Activated T-cell treated with anti-CD3 and anti-CD28 coated beads, Interleukin-2, amount 50 U/mL, for 24 hours (primary cell): ENCODE measurements at regions not wholly inside any gene's neighbourhood (a gene's known extent, or its start where the extent isn't known, plus 50 kb on each side); places are given as distances from the start of the nearest gene placed in this dataset.
"Not testable (repeated sequence)": the region's sequence is repeated elsewhere in the genome, so short reads cannot be mapped to it uniquely, and the experiment has no call there.

Experiments used
- DNase-seq: peaks from one replicate; pipeline ENCODE4 v3.0.0-alpha.2; 2020
- H3K27ac Mint-ChIP-seq: 2 replicates; pipeline ENCODE4 v1.8.0; 2020; ENCODE audit warnings: mild to moderate bottlenecking, mixed read lengths
- H3K27me3 Mint-ChIP-seq: 2 replicates; pipeline ENCODE4 v1.8.0; 2020; ENCODE audit warnings: mixed read lengths
- H3K36me3 Mint-ChIP-seq: 2 replicates; pipeline ENCODE4 v1.8.0; 2020; ENCODE audit warnings: low read depth, mixed read lengths
- H3K4me1 Mint-ChIP-seq: 2 replicates; pipeline ENCODE4 v1.8.0; 2020; ENCODE audit warnings: low read depth, mixed read lengths
- H3K4me3 Mint-ChIP-seq: 2 replicates; pipeline ENCODE4 v1.8.0; 2020; ENCODE audit warnings: mild to moderate bottlenecking, moderate library complexity, mixed read lengths
- H3K9me3 Mint-ChIP-seq: 2 replicates; pipeline ENCODE4 v1.8.0; 2020; ENCODE audit warnings: mixed read lengths

DNA sequence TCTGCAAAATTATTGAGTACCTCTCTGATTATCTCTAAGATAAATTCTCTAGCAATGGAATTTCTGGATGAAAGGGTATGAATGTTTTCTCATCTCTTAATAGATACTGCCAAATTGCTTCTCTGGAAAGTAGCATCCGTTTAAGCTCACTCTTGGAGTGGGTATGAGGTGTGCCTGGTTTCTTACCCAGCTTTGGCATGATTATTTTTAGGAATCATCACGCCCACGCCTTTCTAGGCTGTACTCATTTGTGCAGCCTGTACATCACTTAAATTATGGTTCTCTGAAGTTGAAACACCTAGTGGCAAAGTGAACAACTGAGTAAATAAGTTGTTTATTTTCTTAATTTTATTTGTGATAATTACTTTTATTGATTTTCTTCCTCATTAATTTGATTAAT is 156.5 kb upstream of the IL12B start:
- Mint-ChIP-seq H3K27ac (no peak overlapping the region), H3K9me3 (no peaks in the 10 kb centered on the region), H3K36me3 (no peaks in the 10 kb centered on the region), H3K4me1 (no peaks in the 10 kb centered on the region), H3K27me3 (peaks cover 2% of the 10 kb centered on the region), H3K4me3 (no peak overlapping the region)
- DNase-seq = no peak

DNA sequence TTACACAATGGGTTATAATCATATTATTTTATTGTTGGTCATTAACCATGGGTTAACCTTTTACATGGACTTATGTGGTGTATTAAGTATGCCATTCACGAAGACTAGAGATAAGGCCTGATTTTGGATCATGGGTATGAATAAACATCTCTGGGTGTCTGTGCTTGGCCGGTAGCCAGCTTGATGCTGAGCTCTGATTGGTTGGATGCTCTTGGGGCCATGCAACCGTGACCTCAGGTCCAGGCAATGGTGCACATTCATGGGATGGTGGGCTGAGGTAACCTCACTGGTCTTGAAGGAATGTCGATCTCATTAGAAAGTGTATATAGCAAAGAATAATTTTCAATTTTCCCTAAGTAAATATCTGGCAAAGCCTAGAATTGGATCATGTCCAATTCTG is 158.2 kb upstream of the IL12B start:
- Mint-ChIP-seq H3K36me3 (no peaks in the 10 kb centered on the region), H3K9me3 (no peaks in the 10 kb centered on the region), H3K27ac (no peak overlapping the region), H3K4me1 (no peaks in the 10 kb centered on the region), H3K27me3 (no peaks in the 10 kb centered on the region), H3K4me3 (no peak overlapping the region)
- no peak for DNase-seq

DNA sequence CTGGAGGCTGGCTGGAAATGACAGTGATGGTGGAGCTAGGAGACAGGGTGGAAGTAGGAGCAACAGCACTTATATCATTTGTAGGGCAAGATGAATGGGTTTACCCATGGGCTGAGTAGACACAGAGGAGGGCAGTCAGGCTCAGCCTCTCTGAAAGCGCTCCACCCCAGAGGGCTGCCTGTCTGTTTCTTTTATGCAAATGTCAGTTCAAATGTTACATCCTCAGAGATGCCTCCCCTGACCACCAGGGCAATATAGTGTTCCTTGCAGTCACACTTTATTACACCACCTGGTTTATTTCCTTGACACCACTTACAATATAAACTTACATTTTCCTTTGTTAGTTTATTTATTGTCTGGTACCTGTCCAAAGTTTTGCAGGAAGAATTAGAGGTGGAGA is 159.5 kb upstream of the IL12B start:
- Mint-ChIP-seq H3K27me3 (peaks cover 2% of the 10 kb centered on the region), H3K4me1 (no peaks in the 10 kb centered on the region), H3K36me3 (no peaks in the 10 kb centered on the region), H3K9me3 (no peaks in the 10 kb centered on the region), H3K4me3 (no peak overlapping the region), H3K27ac (no peak overlapping the region)
- DNase-seq = no peak

DNA sequence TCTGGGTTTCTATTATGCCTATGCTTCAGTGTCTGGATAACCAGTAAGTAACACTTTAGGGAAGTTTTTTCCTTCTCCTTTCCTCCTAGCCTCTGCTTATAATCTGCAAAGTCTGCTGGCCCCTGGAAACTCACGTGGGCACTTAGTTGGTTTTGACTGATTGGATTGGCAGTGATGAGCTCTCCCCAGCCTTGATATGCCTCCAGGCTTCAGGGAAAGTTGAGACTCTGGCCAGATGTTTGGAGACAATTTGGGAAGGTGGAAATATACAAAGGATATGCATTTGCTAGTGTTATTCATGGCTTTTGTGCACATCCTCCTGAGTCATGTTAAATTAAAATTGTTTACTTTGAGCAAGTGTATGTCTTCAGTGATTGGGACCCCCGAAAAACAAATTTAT is 160.2 kb upstream of the IL12B start:
- peaks cover 2% of the 10 kb centered on the region for H3K27me3 Mint-ChIP-seq
- no peak overlapping the region for H3K4me3 Mint-ChIP-seq
- H3K36me3 Mint-ChIP-seq = no peaks in the 10 kb centered on the region
- no peaks in the 10 kb centered on the region for H3K4me1 Mint-ChIP-seq
- no peak for DNase-seq
- H3K9me3 Mint-ChIP-seq = no peaks in the 10 kb centered on the region
- H3K27ac Mint-ChIP-seq = no peak overlapping the region

DNA sequence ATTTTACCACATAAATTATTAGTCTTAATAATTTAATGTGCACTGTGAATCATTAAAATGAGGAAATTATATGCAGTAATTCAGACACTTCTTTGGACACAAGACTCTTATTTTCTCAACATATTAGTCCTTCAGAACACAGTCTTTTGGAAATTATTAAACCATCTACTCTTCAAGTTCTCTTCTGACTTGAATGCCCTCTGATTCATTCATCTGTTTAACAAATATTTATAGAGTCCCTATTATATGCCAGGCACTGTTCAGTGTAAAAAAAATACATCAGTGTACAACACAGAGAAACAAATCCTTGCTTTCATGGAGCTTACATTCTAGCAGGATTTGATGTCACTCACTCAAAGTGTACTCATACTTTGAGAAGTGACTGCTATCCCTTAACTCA is 163.4 kb upstream of the IL12B start:
- H3K27me3 Mint-ChIP-seq = peaks cover 2% of the 10 kb centered on the region
- H3K4me1 Mint-ChIP-seq = no peaks in the 10 kb centered on the region
- H3K9me3 Mint-ChIP-seq = no peaks in the 10 kb centered on the region
- no peak for DNase-seq
- no peak overlapping the region for H3K27ac Mint-ChIP-seq
- no peak overlapping the region for H3K4me3 Mint-ChIP-seq
- no peaks in the 10 kb centered on the region for H3K36me3 Mint-ChIP-seq

DNA sequence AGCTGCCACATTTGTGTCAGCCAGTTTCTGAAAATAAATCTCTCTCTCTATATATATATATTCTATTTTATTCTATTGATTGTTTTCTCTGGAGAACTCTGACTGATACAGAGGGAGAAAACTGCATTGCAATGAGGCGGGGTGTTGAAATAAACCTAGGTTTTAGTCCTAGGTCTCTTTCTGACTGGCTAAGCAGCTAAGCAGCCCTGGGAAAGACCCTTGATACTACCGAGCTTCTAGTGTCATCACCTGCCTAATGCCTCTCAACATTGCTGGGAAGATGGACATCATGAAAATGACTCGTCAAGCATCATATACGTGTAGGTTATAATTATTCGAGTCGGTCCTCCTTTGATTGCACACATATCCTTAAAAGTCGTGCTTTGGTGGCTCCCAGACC is 166.5 kb upstream of the IL12B start:
- H3K4me1 Mint-ChIP-seq = no peaks in the 10 kb centered on the region

DNA sequence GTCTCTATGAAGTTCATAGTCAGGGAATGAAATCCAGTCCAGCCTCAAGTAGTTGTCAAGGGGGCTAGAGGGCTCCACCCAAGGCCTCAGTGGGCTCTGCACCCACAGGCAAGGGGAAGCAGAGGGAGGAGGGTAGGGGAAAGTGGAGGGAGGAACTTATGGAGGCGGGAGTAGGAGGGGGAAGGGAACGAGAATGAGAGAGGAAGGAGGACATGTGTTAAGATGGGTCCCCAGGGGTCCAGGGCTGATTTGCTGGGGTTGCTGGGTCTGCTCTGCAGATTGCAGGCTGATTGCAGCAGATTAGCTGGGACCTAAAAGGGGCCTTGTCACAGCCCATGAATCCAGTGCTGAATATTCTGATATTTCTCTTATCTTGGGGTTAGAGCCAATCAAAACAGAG is 166.9 kb upstream of the IL12B start:
- Mint-ChIP-seq H3K36me3 (no peaks in the 10 kb centered on the region), H3K4me3 (no peak overlapping the region), H3K27me3 (peaks cover 2% of the 10 kb centered on the region), H3K4me1 (no peaks in the 10 kb centered on the region), H3K9me3 (peaks cover 2% of the 10 kb centered on the region), H3K27ac (no peak overlapping the region)
- DNase-seq = no peak

More for the DNA sequence above, 166.5 kb upstream of the IL12B start:
- Mint-ChIP-seq H3K27ac (no peak overlapping the region), H3K36me3 (no peaks in the 10 kb centered on the region), H3K27me3 (peaks cover 2% of the 10 kb centered on the region), H3K4me3 (no peak overlapping the region), H3K9me3 (peaks cover 2% of the 10 kb centered on the region)
- DNase-seq = no peak

DNA sequence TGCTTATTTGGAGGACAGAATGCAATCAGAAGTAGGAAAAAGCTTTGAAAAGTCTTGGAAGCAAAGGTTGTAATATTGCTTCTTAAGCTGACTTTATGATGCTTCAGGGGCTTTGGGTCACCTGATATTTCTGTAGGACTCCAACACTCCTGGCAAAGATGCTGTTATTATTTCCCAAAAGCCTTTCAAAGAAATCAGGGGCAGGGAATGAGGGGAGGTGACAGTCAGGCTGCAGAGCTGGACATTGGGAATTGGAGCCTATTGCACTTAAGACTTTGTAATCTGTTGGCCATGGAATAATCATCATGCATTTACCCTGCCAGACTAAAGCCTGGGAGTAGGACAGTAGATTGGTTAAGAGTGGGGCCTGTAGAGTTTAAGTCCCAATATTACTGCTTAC is 168.3 kb upstream of the IL12B start:
- H3K36me3 Mint-ChIP-seq = no peaks in the 10 kb centered on the region
- H3K27ac Mint-ChIP-seq = no peak overlapping the region
- no peak overlapping the region for H3K4me3 Mint-ChIP-seq
- H3K27me3 Mint-ChIP-seq = peaks cover 2% of the 10 kb centered on the region
- no peaks in the 10 kb centered on the region for H3K4me1 Mint-ChIP-seq
- DNase-seq = no peak
- peaks cover 2% of the 10 kb centered on the region for H3K9me3 Mint-ChIP-seq

DNA sequence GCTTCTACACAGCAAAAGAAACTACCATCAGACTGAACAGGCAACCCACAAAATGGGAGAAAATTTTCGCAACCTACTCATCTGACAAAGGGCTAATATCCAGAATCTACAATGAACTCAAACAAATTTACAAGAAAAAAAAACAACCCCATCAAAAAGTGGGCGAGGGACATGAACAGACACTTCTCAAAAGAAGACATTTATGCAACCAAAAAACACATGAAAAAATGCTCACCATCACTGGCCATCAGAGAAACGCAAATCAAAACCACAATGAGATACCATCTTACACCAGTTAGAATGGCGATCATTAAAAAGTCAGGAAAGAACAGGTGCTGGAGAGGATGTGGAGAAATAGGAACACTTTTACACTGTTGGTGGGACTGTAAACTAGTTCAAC is 171.8 kb upstream of the IL12B start:
- not testable (repeated sequence) for H3K36me3 Mint-ChIP-seq, H3K27me3 Mint-ChIP-seq, H3K4me3 Mint-ChIP-seq, H3K27ac Mint-ChIP-seq, H3K4me1 Mint-ChIP-seq, H3K9me3 Mint-ChIP-seq, DNase-seq

DNA sequence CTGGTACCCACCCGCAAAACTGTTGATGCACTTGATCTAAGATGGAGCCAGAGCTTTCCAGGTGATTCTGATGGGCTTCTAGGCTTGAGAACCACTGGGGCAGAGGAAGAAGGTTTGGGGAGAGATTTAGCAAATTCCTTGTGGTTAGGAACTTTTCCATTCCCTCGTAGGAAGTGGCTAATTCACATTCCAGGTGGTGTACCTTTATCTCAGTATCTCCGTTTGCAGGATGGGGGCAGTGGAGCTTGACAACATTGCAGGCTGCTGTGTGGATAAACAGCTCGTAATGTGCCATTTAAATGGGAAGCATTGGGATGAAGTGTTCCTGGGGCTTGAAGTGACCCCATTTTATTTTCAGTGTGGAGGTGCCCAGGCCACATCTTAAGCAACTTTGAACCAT is 172.9 kb upstream of the IL12B start:
- H3K4me3 Mint-ChIP-seq = no peak overlapping the region
- no peak overlapping the region for H3K27ac Mint-ChIP-seq
- H3K36me3 Mint-ChIP-seq = no peaks in the 10 kb centered on the region
- peaks cover 2% of the 10 kb centered on the region for H3K9me3 Mint-ChIP-seq
- no peaks in the 10 kb centered on the region for H3K4me1 Mint-ChIP-seq
- H3K27me3 Mint-ChIP-seq = no peaks in the 10 kb centered on the region
- DNase-seq = no peak

DNA sequence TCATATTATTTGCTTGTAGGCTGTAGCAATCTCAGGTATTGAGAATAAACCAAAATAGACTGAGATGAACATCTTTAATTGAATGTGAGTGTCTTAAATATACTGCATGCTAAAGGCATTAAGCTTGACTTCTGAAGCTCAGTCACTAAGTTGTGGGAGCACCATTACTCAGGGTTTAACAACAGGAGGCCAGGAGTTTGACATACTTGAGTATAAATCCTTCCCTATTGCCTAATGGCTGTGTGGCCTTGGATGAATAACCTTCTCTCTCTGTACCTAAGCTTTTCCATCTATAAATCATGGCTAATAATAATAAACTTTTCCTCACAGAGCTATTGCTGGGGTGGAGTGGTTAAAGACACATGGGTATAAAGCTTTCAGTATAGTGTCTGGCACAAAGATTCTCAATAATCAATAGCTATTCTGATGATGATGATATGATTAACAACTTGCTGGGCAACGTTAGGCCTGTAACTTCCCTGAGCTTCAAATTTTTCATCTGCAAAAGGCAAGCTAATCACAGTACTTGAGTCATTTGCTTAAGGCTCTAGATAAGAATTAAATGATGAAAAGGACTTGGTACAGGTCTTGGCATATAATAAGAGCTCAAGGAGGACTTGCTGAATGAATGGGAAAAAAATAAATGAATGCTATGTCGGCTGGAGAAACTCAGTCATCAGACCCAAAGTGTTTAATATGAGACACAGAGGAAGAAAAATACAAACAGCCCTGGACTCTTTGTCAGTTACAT is 174.0 kb upstream of the IL12B start:
- Mint-ChIP-seq H3K9me3 (peaks cover 2% of the 10 kb centered on the region), H3K4me1 (no peaks in the 10 kb centered on the region), H3K36me3 (no peaks in the 10 kb centered on the region), H3K27ac (no peak overlapping the region), H3K27me3 (no peaks in the 10 kb centered on the region), H3K4me3 (no peak overlapping the region)
- no peak for DNase-seq

DNA sequence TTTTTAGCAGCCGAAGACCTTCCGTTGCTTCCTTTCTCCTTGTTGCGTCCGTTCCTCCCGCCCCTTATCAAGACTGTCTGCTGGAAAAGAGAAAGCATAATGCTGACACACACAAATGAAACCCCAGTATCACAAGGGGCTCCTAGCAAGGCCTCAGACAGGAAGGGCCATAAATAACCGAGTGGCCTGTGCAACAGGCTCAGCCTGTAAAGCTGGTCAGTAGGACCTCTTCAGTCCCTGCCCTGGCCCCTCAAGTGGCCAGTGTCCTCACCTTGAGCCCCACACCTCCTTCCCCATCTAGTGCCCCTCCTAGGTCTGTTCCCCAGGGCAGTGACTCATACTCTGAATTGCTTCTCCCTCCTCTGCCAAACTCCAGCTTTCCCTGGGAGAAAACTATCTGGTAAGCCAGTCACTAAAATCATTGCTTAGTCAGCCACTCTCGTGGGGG is 174.6 kb upstream of the IL12B start:
- DNase-seq = no peak
- peaks cover 2% of the 10 kb centered on the region for H3K9me3 Mint-ChIP-seq
- H3K36me3 Mint-ChIP-seq = no peaks in the 10 kb centered on the region
- no peak overlapping the region for H3K27ac Mint-ChIP-seq
- H3K4me1 Mint-ChIP-seq = no peaks in the 10 kb centered on the region
- H3K4me3 Mint-ChIP-seq = no peak overlapping the region
- no peaks in the 10 kb centered on the region for H3K27me3 Mint-ChIP-seq

DNA sequence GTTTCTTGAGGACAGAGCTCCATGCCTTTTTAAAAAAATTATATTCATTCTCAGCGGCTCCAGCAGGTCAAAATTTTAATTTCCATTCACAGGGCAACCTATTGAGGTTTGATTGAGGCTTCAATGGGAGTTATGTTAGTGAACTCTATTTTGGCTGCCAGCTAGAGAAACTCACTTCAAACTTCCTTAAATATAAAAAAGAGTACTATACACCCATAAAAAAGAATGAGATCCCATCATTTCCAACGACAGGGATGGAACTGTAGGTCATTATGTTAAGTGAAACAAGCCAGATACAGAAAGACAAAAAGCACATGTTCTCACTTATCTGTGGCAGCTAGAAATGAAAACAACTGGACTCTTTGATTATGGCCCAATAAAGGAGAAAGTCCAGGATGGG is 176.8 kb upstream of the IL12B start:
- no peaks in the 10 kb centered on the region for H3K9me3 Mint-ChIP-seq
- no peak for DNase-seq
- H3K4me3 Mint-ChIP-seq = no peak overlapping the region
- no peaks in the 10 kb centered on the region for H3K4me1 Mint-ChIP-seq
- no peaks in the 10 kb centered on the region for H3K36me3 Mint-ChIP-seq
- H3K27me3 Mint-ChIP-seq = no peaks in the 10 kb centered on the region
- no peak overlapping the region for H3K27ac Mint-ChIP-seq

DNA sequence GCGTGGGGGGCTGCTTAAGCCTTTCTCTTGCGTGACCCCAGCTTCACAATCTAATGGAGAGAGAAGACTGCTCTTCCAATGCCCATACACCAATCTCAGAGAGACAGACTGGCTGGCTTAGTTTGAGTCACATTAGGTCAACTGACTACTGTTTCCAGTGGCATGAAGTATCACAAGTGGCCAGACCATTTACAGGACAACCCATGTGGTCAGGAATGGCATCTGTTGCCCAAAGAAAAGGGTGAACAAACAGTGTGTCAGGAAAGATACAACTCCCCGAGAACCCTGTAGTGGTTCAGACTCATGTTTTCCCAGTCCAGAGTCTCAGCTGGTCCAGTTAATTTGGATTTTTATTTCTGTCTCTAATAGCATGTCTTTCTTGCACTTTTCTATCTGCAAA is 177.4 kb upstream of the IL12B start:
- Mint-ChIP-seq H3K4me3 (no peak overlapping the region), H3K36me3 (no peaks in the 10 kb centered on the region), H3K27me3 (no peaks in the 10 kb centered on the region), H3K9me3 (no peaks in the 10 kb centered on the region), H3K27ac (no peak overlapping the region), H3K4me1 (no peaks in the 10 kb centered on the region)
- DNase-seq = no peak

DNA sequence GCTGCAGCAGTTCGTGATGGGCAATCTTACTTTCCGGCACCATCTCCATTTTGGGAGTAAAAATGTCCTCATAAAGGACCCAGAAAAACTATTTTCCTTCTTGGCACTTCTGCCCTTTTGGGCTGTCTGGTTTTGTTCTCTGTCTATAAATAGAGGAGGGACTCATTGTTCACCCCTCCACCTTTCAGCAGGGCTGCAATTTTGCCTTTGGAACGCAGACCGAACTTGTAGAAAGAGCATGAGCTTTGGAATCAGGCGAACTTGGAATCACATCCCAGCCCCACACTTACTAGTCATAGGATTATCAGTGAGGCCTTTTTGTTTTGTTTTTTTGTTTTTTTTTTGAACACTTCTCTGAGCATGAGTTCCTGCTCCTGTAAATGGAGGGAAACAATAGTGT is 178.1 kb upstream of the IL12B start:
- Mint-ChIP-seq H3K27ac (no peak overlapping the region), H3K9me3 (no peaks in the 10 kb centered on the region), H3K36me3 (no peaks in the 10 kb centered on the region), H3K4me1 (no peaks in the 10 kb centered on the region), H3K27me3 (peaks cover 4% of the 10 kb centered on the region), H3K4me3 (no peak overlapping the region)
- DNase-seq = no peak
